Gastroesophageal sphincter (tissue), 3 donors: ENCODE measurements at regions not wholly inside any gene's neighbourhood (a gene's known extent, or its start where the extent isn't known, plus 50 kb on each side); places are given as distances from the start of the nearest gene placed in this dataset.

Experiments
- CTCF ChIP-seq, 4 experiments: fragments of 200-600 bp in 2 of 4; fragments of 450-650 bp in 2 of 4; sonication (generic) in 1 of 4; IDR thresholded peaks; one replicate each; pipeline ENCODE4 v1.5.1; 2017 to 2019; ENCODE audit warnings: antibody characterized with exemption in 4 of 4, mild to moderate bottlenecking in 2 of 4, moderate library complexity in 2 of 4
- EP300 ChIP-seq: sonication (generic); formaldehyde crosslinking; IDR thresholded peaks from one replicate; pipeline ENCODE4 v1.6.1; 2017; ENCODE audit warnings: antibody characterized with exemption, mild to moderate bottlenecking
- POLR2A ChIP-seq, 2 donors: fragments of 450-650 bp; IDR thresholded peaks; one replicate each; pipeline ENCODE4 v1.6.1; 2017; ENCODE audit warnings: antibody characterized with exemption in 2 of 2, mild to moderate bottlenecking in 2 of 2, moderate library complexity in 1 of 2

- no peak for TF ChIP-seq CTCF (IDR thresholded peaks at IDR 0.05)
- no peak for TF ChIP-seq POLR2A (IDR thresholded peaks at IDR 0.05)
- TF ChIP-seq EP300 = no peak
Observed at GRCh38 chr11:119807402-119807801, 78.4 kb upstream of the NECTIN1 start.
